HG02642 (cell line): ENCODE measurements at regions not wholly inside any gene's neighbourhood (a gene's known extent, or its start where the extent isn't known, plus 50 kb on each side); places are given as distances from the start of the nearest gene placed in this dataset.

Experiments used
- ATAC-seq: cut with Tn5 transposase; IDR thresholded peaks from one replicate; pipeline ENCODE4 v1.9.1; 2021; ENCODE audit warnings: mild to moderate bottlenecking; ENCODE audit not compliant: unreplicated experiment, poor library complexity

- no peak for ATAC-seq
These were observed 129.1 kb downstream of the TPRA1 start for GRCh38 chr3:127461286-127461910.

GRCh38 chr3:127459891-127460290 lies 130.6 kb downstream of the TPRA1 start:
- no peak for ATAC-seq

- ATAC-seq, result no peak
These were observed 131.6 kb downstream of the TPRA1 start for GRCh38 chr3:127458696-127459604.

GRCh38 chr3:127457546-127458145 lies 132.9 kb downstream of the TPRA1 start:
- ATAC-seq, result no peak

GRCh38 chr3:127457094-127457475 lies 133.4 kb downstream of the TPRA1 start:
- ATAC-seq, result no peak

GRCh38 chr3:127456471-127457093 lies 134.0 kb downstream of the TPRA1 start:
- ATAC-seq, result no peak

- peak; percentile 82 for ATAC-seq
These were observed 134.7 kb downstream of the TPRA1 start for GRCh38 chr3:127455541-127456450.

GRCh38 chr3:127454968-127455367 lies 135.6 kb downstream of the TPRA1 start:
- ATAC-seq, result no peak

GRCh38 chr3:127454051-127454450 lies 136.5 kb downstream of the TPRA1 start:
- ATAC-seq, result no peak

- no peak for ATAC-seq
These were observed 138.2 kb downstream of the TPRA1 start for GRCh38 chr3:127452321-127452821.

GRCh38 chr3:127451321-127451720 lies 139.2 kb downstream of the TPRA1 start:
- ATAC-seq, result no peak

- ATAC-seq, result no peak
These were observed 140.2 kb downstream of the TPRA1 start for GRCh38 chr3:127450331-127450730.

- no peak for ATAC-seq
These were observed 140.9 kb downstream of the TPRA1 start for GRCh38 chr3:127449486-127450212.

- ATAC-seq, result no peak
These were observed 141.9 kb downstream of the TPRA1 start for GRCh38 chr3:127448671-127449070.

GRCh38 chr3:127448161-127448561 lies 142.4 kb downstream of the TPRA1 start:
- ATAC-seq, result no peak

GRCh38 chr3:127446756-127447155 lies 143.8 kb downstream of the TPRA1 start:
- ATAC-seq, result no peak

- ATAC-seq, result no peak
These were observed 144.8 kb downstream of the TPRA1 start for GRCh38 chr3:127445581-127446343.

GRCh38 chr3:127444761-127445160 lies 145.8 kb downstream of the TPRA1 start:
- ATAC-seq, result no peak
